ENCODE measurements at regions not wholly inside any gene's neighbourhood (a gene's known extent, or its start where the extent isn't known, plus 50 kb on each side); places are given as distances from the start of the nearest gene placed in this dataset.

DNA sequence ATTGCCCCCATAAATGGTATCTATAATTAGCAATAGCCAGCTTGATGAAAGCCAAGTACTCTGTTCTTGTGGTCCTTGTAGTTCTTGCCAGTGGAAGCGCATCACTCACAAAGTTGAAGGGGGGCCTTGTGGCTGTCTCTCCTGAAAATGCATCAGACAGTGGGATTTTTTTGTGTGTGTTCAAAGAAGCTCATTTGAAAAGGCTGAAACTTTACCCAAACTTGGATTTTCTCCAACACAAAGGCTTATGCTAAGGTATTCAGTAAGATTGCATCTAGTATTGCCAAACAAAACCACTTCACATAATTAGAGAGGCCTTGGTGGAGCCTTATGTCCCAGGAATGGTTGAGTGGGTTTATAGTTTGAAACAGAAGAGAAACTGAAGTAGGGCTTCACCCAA lies 216.7 kb upstream of the TMTC1 start:
- Histone ChIP-seq H3K9me3 (ENCODE audit: insufficient read depth, low read depth, low read length) (no peaks in the 10 kb centered on the region), H3K27me3 (ENCODE audit: insufficient read depth, low read length, poor library complexity, severe bottlenecking) (no peaks in the 10 kb centered on the region), H3K4me1 (ENCODE audit: insufficient read depth, low read length, poor library complexity, severe bottlenecking) (no peaks in the 10 kb centered on the region), H3K9ac (ENCODE audit: low read depth, low read length, poor library complexity, severe bottlenecking) (no peak overlapping the region), H3K4me2 (ENCODE audit: low read depth, low read length, poor library complexity, severe bottlenecking) (no peak overlapping the region), H4K20me1 (ENCODE audit: insufficient read depth, low read length, poor library complexity, severe bottlenecking) (no peaks in the 10 kb centered on the region), H2AFZ (ENCODE audit: low read length) (no peak overlapping the region), H3F3A (ENCODE audit: low read depth) (no peaks in the 10 kb centered on the region), H3K9me2 (replicated peaks; ENCODE audit: low read depth, low read length) (no peaks in the 10 kb centered on the region), H3K36me3 (ENCODE audit: insufficient read depth, low read length) (no peaks in the 10 kb centered on the region), H3K79me2 (ENCODE audit: insufficient read depth, low read length) (no peaks in the 10 kb centered on the region), H3K4me3 (ENCODE audit: low read length, poor library complexity, severe bottlenecking) (no peak overlapping the region)
- TF ChIP-seq EZH2phosphoT487 (IDR thresholded peaks at IDR 0.05; ENCODE audit: borderline replicate concordance), result no peak
- no peak for TF ChIP-seq CTCF (conservative IDR thresholded peaks at IDR 0.05; ENCODE audit: low read length)

GRCh38 chr12:29996993-29997392 lies 213.3 kb upstream of the TMTC1 start:
- no peak overlapping the region for H3K4me3 ChIP-seq (ENCODE audit: low read length, poor library complexity, severe bottlenecking)
- no peaks in the 10 kb centered on the region for H3K9me2 ChIP-seq (replicated peaks; ENCODE audit: low read depth, low read length)
- H3F3A ChIP-seq (ENCODE audit: low read depth), result no peaks in the 10 kb centered on the region
- no peaks in the 10 kb centered on the region for H3K9me3 ChIP-seq (ENCODE audit: insufficient read depth, low read depth, low read length)
- no peak overlapping the region for H3K4me2 ChIP-seq (ENCODE audit: low read depth, low read length, poor library complexity, severe bottlenecking)
- no peaks in the 10 kb centered on the region for H4K20me1 ChIP-seq (ENCODE audit: insufficient read depth, low read length, poor library complexity, severe bottlenecking)
- TF ChIP-seq EZH2phosphoT487 (IDR thresholded peaks at IDR 0.05; ENCODE audit: borderline replicate concordance) (no peak), CTCF (conservative IDR thresholded peaks at IDR 0.05; ENCODE audit: low read length) (no peak)
- no peaks in the 10 kb centered on the region for H3K36me3 ChIP-seq (ENCODE audit: insufficient read depth, low read length)
- H3K27me3 ChIP-seq (ENCODE audit: insufficient read depth, low read length, poor library complexity, severe bottlenecking), result no peaks in the 10 kb centered on the region
- no peaks in the 10 kb centered on the region for H3K4me1 ChIP-seq (ENCODE audit: insufficient read depth, low read length, poor library complexity, severe bottlenecking)
- H3K9ac ChIP-seq (ENCODE audit: low read depth, low read length, poor library complexity, severe bottlenecking), result no peak overlapping the region
- no peak overlapping the region for H2AFZ ChIP-seq (ENCODE audit: low read length)
- H3K79me2 ChIP-seq (ENCODE audit: insufficient read depth, low read length), result no peaks in the 10 kb centered on the region

GRCh38 chr12:29992366-29992765 lies 208.6 kb upstream of the TMTC1 start:
- Histone ChIP-seq H3K4me2 (ENCODE audit: low read depth, low read length, poor library complexity, severe bottlenecking) (no peak overlapping the region), H2AFZ (ENCODE audit: low read length) (no peak overlapping the region), H3K4me3 (ENCODE audit: low read length, poor library complexity, severe bottlenecking) (no peak overlapping the region), H3K4me1 (ENCODE audit: insufficient read depth, low read length, poor library complexity, severe bottlenecking) (no peaks in the 10 kb centered on the region), H3K27me3 (ENCODE audit: insufficient read depth, low read length, poor library complexity, severe bottlenecking) (no peaks in the 10 kb centered on the region), H3K36me3 (ENCODE audit: insufficient read depth, low read length) (no peaks in the 10 kb centered on the region), H3K9me3 (ENCODE audit: insufficient read depth, low read depth, low read length) (no peaks in the 10 kb centered on the region), H4K20me1 (ENCODE audit: insufficient read depth, low read length, poor library complexity, severe bottlenecking) (no peaks in the 10 kb centered on the region), H3K9me2 (replicated peaks; ENCODE audit: low read depth, low read length) (no peaks in the 10 kb centered on the region), H3K9ac (ENCODE audit: low read depth, low read length, poor library complexity, severe bottlenecking) (no peak overlapping the region), H3K79me2 (ENCODE audit: insufficient read depth, low read length) (no peaks in the 10 kb centered on the region), H3F3A (ENCODE audit: low read depth) (no peaks in the 10 kb centered on the region)
- no peak for TF ChIP-seq CTCF (conservative IDR thresholded peaks at IDR 0.05; ENCODE audit: low read length)
- TF ChIP-seq EZH2phosphoT487 (IDR thresholded peaks at IDR 0.05; ENCODE audit: borderline replicate concordance), result no peak

Measured in Loucy (cell line).